KOPT-K1 (cell line): ENCODE measurements at regions not wholly inside any gene's neighbourhood (a gene's known extent, or its start where the extent isn't known, plus 50 kb on each side); places are given as distances from the start of the nearest gene placed in this dataset.
"Not testable (repeated sequence)": the region's sequence is repeated elsewhere in the genome, so short reads cannot be mapped to it uniquely, and the experiment has no call there.

Experiments
- H3K27ac ChIP-seq: fragments of 200-600 bp; sonication (generic); 2 replicates; pipeline ENCODE4 v1.5.1; 2016; ENCODE audit warnings: antibody characterized with exemption, mild to moderate bottlenecking, low read depth, low read length; ENCODE audit not compliant: poor library complexity, severe bottlenecking
- H3K36me3 ChIP-seq: fragments of 200-600 bp; sonication (generic); 2 replicates; pipeline ENCODE4 v1.5.1; 2017; ENCODE audit warnings: antibody characterized with exemption, mild to moderate bottlenecking, low read length, moderate library complexity; ENCODE audit not compliant: insufficient read depth
- H3K9me3 ChIP-seq: fragments of 200-600 bp; sonication (generic); 2 replicates; pipeline ENCODE4 v1.5.1; 2017; ENCODE audit warnings: antibody characterized with exemption, low read length, mild to moderate bottlenecking; ENCODE audit not compliant: insufficient read depth, poor library complexity, severe bottlenecking

GRCh38 chr1:56118676-56119075 lies 460.7 kb downstream of the PLPP3 start:
- not testable (repeated sequence) for H3K27ac ChIP-seq, H3K36me3 ChIP-seq
- peaks cover 17% of the 10 kb centered on the region for H3K9me3 ChIP-seq

GRCh38 chr1:56115701-56116100 lies 463.7 kb downstream of the PLPP3 start:
- H3K27ac ChIP-seq: no peak overlapping the region
- H3K9me3 ChIP-seq: peaks cover 20% of the 10 kb centered on the region
- H3K36me3 ChIP-seq: no peaks in the 10 kb centered on the region

GRCh38 chr1:56113679-56114078 lies 465.7 kb downstream of the PLPP3 start:
- Histone ChIP-seq H3K9me3 (peaks cover 28% of the 10 kb centered on the region), H3K27ac (no peak overlapping the region), H3K36me3 (no peaks in the 10 kb centered on the region)

- Histone ChIP-seq H3K27ac (peak overlapping the region; percentile 93), H3K36me3 (no peaks in the 10 kb centered on the region), H3K9me3 (peaks cover 45% of the 10 kb centered on the region)
Observed at GRCh38 chr1:56107275-56107638, 472.1 kb downstream of the PLPP3 start.

- Histone ChIP-seq H3K27ac (peak overlapping the region; percentile 93), H3K36me3 (no peaks in the 10 kb centered on the region), H3K9me3 (peaks cover 40% of the 10 kb centered on the region)
Observed at GRCh38 chr1:56106531-56107274, 472.7 kb downstream of the PLPP3 start.

- peaks cover 27% of the 10 kb centered on the region for H3K9me3 ChIP-seq
Observed at GRCh38 chr1:56105397-56105796, 474.0 kb downstream of the PLPP3 start.

GRCh38 chr1:56099766-56100265 lies 479.5 kb downstream of the PLPP3 start:
- Histone ChIP-seq H3K27ac (no peak overlapping the region), H3K36me3 (no peaks in the 10 kb centered on the region), H3K9me3 (peaks cover 11% of the 10 kb centered on the region)

More at GRCh38 chr1:56105397-56105796, 474.0 kb downstream of the PLPP3 start:
- H3K27ac ChIP-seq: peak overlapping the region; percentile 93
- no peaks in the 10 kb centered on the region for H3K36me3 ChIP-seq

GRCh38 chr1:56098946-56099345 lies 480.4 kb downstream of the PLPP3 start:
- no peaks in the 10 kb centered on the region for H3K36me3 ChIP-seq
- H3K9me3 ChIP-seq: peaks cover 2% of the 10 kb centered on the region
- no peak overlapping the region for H3K27ac ChIP-seq

GRCh38 chr1:56097713-56098112 lies 481.6 kb downstream of the PLPP3 start:
- H3K27ac ChIP-seq: no peak overlapping the region

GRCh38 chr1:56095696-56096665 lies 483.4 kb downstream of the PLPP3 start:
- Histone ChIP-seq H3K9me3 (no peaks in the 10 kb centered on the region), H3K27ac (no peak overlapping the region), H3K36me3 (no peaks in the 10 kb centered on the region)

More at GRCh38 chr1:56097713-56098112, 481.6 kb downstream of the PLPP3 start:
- Histone ChIP-seq H3K36me3 (no peaks in the 10 kb centered on the region), H3K9me3 (no peaks in the 10 kb centered on the region)

- Histone ChIP-seq H3K27ac (no peak overlapping the region), H3K36me3 (no peaks in the 10 kb centered on the region)
Observed at GRCh38 chr1:56094168-56094567, 485.2 kb downstream of the PLPP3 start.

GRCh38 chr1:56092684-56093570 lies 486.4 kb downstream of the PLPP3 start:
- Histone ChIP-seq H3K27ac (no peak overlapping the region), H3K9me3 (no peaks in the 10 kb centered on the region), H3K36me3 (no peaks in the 10 kb centered on the region)

More at GRCh38 chr1:56094168-56094567, 485.2 kb downstream of the PLPP3 start:
- H3K9me3 ChIP-seq: no peaks in the 10 kb centered on the region

- H3K36me3 ChIP-seq: not testable (repeated sequence)
Observed at GRCh38 chr1:56089826-56090225, 489.5 kb downstream of the PLPP3 start.

GRCh38 chr1:56084246-56084645 lies 495.1 kb downstream of the PLPP3 start:
- Histone ChIP-seq H3K27ac (no peak overlapping the region), H3K9me3 (no peaks in the 10 kb centered on the region), H3K36me3 (no peaks in the 10 kb centered on the region)

More at GRCh38 chr1:56089826-56090225, 489.5 kb downstream of the PLPP3 start:
- not testable (repeated sequence) for H3K27ac ChIP-seq, H3K9me3 ChIP-seq
